ENCODE measurements at regions not wholly inside any gene's neighbourhood (a gene's known extent, or its start where the extent isn't known, plus 50 kb on each side); places are given as distances from the start of the nearest gene placed in this dataset.

DNA sequence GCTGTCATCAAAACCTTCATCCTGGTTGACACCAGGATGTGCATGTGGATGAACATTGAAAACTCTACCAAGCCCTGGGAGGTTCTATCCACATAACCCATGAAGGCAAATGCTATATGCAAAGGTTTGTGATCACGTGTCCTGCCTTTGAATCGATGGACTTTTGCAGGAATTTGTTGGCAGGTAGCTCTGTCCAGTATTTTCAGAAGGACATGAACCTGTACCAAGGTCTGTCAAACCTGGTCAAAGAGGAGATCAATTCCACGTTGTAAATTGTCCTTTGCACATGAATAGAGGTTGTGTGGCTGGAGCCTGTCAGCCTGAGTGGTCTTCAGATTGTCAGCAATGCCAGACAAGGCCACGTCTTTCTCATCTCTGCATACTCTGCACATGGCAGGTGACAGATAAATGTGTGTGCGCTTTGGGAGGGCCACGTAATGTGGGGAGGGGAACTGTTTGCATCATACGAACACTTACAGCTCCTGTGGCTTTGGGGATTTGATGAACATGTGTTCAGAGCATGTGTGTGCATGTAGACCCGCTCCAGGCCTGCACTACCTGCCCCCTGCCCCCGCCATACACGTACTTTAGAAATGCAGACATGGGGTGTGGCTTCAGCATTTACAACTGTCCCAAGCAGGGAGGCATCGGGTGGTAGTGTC lies 169.1 kb downstream of the ERMARD start:
- Histone ChIP-seq H3K9me3 (ENCODE audit: insufficient read depth in 2 of 2, low read depth in 1 of 2, low read length in 1 of 2) (peaks cover 0 to 14% of the 10 kb centered on the region in 2 experiments; a peak in 2 of 4 replicates), H2BK120ac (replicated peaks; ENCODE audit: low read depth, low read length) (no peak overlapping the region), H4K91ac (replicated peaks; ENCODE audit: insufficient read length, low read length) (no peak overlapping the region), H2BK15ac (ENCODE audit: low read length) (peak overlapping the region; percentile 25; the same call in 1 of the 2 replicates), H3K4me3 (ENCODE audit: extremely low read depth in 1 of 4, insufficient read depth in 2 of 4, low read depth in 3 of 4, low read length in 4 of 4) (no peak overlapping the region), H3K4me2 (ENCODE audit: insufficient read depth in 1 of 2, low read depth in 2 of 2, low read length in 2 of 2) (no peak overlapping the region), H4K20me1 (replicated peaks in 1 of 2; ENCODE audit: control insufficient read depth in 1 of 2, insufficient read depth in 2 of 2, low read length in 2 of 2) (peaks cover 0 to 2% of the 10 kb centered on the region in 2 experiments), H2BK20ac (ENCODE audit: low read length) (no peak overlapping the region), H2AK5ac (ENCODE audit: low read depth, low read length) (no peak overlapping the region), H3K27ac (ENCODE audit: low read depth, low read length) (no peak overlapping the region), H2BK5ac (ENCODE audit: low read depth, low read length) (no peak overlapping the region), H3K18ac (ENCODE audit: extremely low read depth, low read length) (no peak overlapping the region), H2AFZ (ENCODE audit: low read length) (no peak overlapping the region), H3K27me3 (replicated peaks in 1 of 4; ENCODE audit: control insufficient read depth in 3 of 4, extremely low read depth in 1 of 4, insufficient read depth in 3 of 4, low read length in 3 of 4) (no peaks in the 10 kb centered on the region), H3K4me1 (replicated peaks in 1 of 4; ENCODE audit: control insufficient read depth in 3 of 4, insufficient read depth in 4 of 4, low read length in 3 of 4) (no peaks in the 10 kb centered on the region; a peak in 1 of 7 replicates), H3K4ac (replicated peaks; ENCODE audit: insufficient read length, low read depth, low read length) (no peak overlapping the region), H3K14ac (ENCODE audit: insufficient read length) (no peak overlapping the region), H4K5ac (ENCODE audit: insufficient read length, low read depth, low read length) (no peak overlapping the region), H3K23ac (ENCODE audit: insufficient read length) (no peak overlapping the region), H3K79me1 (ENCODE audit: low read depth, low read length) (0 out of 2 replicates have a peak, but pooled peaks cover 2% of the 10 kb centered on the region), H3K79me2 (ENCODE audit: control insufficient read depth in 1 of 2, insufficient read depth in 2 of 2, low read length in 2 of 2) (no peaks in the 10 kb centered on the region), H3K9ac (replicated peaks in 1 of 4; ENCODE audit: extremely low read depth in 1 of 4, low read depth in 3 of 4, low read length in 3 of 4) (no peak overlapping the region), H4K8ac (ENCODE audit: extremely low read depth, insufficient read depth, low read length) (no peak overlapping the region), H3K23me2 (ENCODE audit: low read depth, low read length) (peaks cover 10% of the 10 kb centered on the region; the same call in 1 of the 2 replicates), H2BK12ac (ENCODE audit: low read depth, low read length) (no peak overlapping the region), H3K56ac (replicated peaks; ENCODE audit: insufficient read length, low read depth, low read length) (no peak overlapping the region), H3K36me3 (ENCODE audit: control insufficient read depth in 2 of 4, insufficient read depth in 4 of 4, low read length in 3 of 4) (no peaks in the 10 kb centered on the region; a peak in 1 of 8 replicates)
- WGBS, 2 experiments (ENCODE audit: extremely low coverage in 1 of 2, insufficient coverage in 1 of 2, insufficient read length in 1 of 2, insufficient replicate concordance in 2 of 2, low coverage in 1 of 2, low lambda C conversion rate in 2 of 2, missing lambda C conversion rate in 1 of 2), result 84% methylated on average over 11 of the region's 11 CpGs; no CpG with 5 or more reads in 1 of the 2 experiments
- FAIRE-seq, result no peak
- POLR2A ChIA-PET (ENCODE audit: partially characterized antibody), result no interaction called here
- no peak for DNase-seq (ENCODE audit: low read depth in 1 of 2, low spot score in 2 of 2)
- CTCF ChIA-PET (ENCODE audit: partially characterized antibody), result interaction anchor here (0.8 to 1.2 kb wide), 3 partner anchors 10 to 610 kb away, joined by 3 read pairs; no protein-coding TSS in a partner anchor
- TF ChIP-seq RNF2 (IDR thresholded peaks at IDR 0.05; ENCODE audit: borderline replicate concordance, low read depth, low read length, missing control alignments, poor library complexity, severe bottlenecking), result no peak

Data from H1 (cell line).